Spleen (tissue), 7 donors: ENCODE measurements at regions not wholly inside any gene's neighbourhood (a gene's known extent, or its start where the extent isn't known, plus 50 kb on each side); places are given as distances from the start of the nearest gene placed in this dataset.

ENCODE experiments used
- POLR2A ChIP-seq, 3 donors: fragments of 450-650 bp; IDR thresholded peaks; one replicate each; pipeline ENCODE4 v1.5.1; 2017; ENCODE audit warnings: antibody characterized with exemption in 3 of 3, mild to moderate bottlenecking in 1 of 3
- TF ChIP-seq, protein P1 (sequence below), 11 experiments: fragments of 200-600 bp in 7 of 11; fragments of 450-650 bp in 4 of 11; sonication (generic) in 4 of 11; IDR thresholded peaks in 8 of 11; conservative IDR thresholded peaks in 3 of 11; 1 replicate in 7 of 11; 2 replicates in 4 of 11; pipeline versions ENCODE4 v1.4.0 to v1.8.0; 2016 to 2021; ENCODE audit warnings: antibody characterized with exemption in 11 of 11, inconsistent platforms in 4 of 11, mild to moderate bottlenecking in 1 of 11
- donor health status: DM: no; HTN: no; CAD: no; lungs with moderate emphysema.
- donor health status: DM: no; HTN: no; CAD: no.
- donor health status: DM: no; HTN: no; CAD: no.

DNA sequence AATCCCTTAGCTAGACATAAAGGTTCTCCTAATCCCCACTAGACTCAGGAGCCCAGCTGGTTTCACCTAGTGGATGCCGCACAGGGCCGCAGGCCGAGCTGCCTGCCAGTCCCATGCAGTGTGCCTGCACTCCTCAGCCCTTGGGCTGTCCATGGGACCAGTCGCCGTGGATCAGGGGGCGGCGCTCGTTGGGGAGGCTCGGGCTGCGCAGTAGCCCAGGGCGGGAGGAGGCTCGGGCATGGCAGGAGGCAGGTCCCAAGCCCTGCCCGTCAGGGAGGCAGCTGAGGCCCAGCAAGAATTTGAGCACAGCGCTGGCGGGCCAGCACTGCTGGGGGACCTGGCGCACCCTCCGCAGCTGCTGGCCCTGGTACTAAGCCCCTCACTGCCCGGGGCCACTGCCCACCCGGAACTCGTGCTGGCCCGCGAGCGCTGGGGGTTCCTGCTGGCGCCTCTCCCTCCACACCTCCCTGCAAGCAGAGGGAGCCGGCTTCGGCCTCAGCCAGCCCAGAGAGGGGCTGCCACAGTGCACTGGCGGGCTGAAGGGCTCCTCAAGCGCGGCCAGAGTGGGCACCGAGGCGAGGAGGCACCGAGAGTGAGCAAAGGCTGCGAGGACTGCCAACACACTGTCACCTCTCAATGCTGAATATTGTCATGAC lies 307.8 kb downstream of the C6orf118 start:
- TF ChIP-seq, protein P1, sequence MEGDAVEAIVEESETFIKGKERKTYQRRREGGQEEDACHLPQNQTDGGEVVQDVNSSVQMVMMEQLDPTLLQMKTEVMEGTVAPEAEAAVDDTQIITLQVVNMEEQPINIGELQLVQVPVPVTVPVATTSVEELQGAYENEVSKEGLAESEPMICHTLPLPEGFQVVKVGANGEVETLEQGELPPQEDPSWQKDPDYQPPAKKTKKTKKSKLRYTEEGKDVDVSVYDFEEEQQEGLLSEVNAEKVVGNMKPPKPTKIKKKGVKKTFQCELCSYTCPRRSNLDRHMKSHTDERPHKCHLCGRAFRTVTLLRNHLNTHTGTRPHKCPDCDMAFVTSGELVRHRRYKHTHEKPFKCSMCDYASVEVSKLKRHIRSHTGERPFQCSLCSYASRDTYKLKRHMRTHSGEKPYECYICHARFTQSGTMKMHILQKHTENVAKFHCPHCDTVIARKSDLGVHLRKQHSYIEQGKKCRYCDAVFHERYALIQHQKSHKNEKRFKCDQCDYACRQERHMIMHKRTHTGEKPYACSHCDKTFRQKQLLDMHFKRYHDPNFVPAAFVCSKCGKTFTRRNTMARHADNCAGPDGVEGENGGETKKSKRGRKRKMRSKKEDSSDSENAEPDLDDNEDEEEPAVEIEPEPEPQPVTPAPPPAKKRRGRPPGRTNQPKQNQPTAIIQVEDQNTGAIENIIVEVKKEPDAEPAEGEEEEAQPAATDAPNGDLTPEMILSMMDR (IDR thresholded peaks at IDR 0.05 in 8 of 11, conservative IDR thresholded peaks at IDR 0.05 in 3 of 11), result no peak
- no peak for TF ChIP-seq POLR2A (IDR thresholded peaks at IDR 0.05)
